Panc1 (cell line): ENCODE measurements at regions not wholly inside any gene's neighbourhood (a gene's known extent, or its start where the extent isn't known, plus 50 kb on each side); places are given as distances from the start of the nearest gene placed in this dataset.
A peak's percentile ranks its signal among the peaks of the same experiment; 100 is the strongest.

Experiments
- ATAC-seq: fragments of 200-7000 bp; cut with Tn5 transposase; 2 replicates; pipeline ENCODE4 v1.9.1; 2020; ENCODE audit warnings: mild to moderate bottlenecking, moderate library complexity
- BruUV-seq: library from RNA; stranded (reverse); fragments of 400-500 nt; replicated peaks from 2 replicates; lab custom pipeline; 2021; lab: Mats Ljungman, UMichigan
- CTCF ChIA-PET: fragments of 300-600 bp; sonication (Branson Sonifier 250); formaldehyde crosslinking; loops from one replicate; lab custom pipeline; 2022; ENCODE audit warnings: antibody characterized with exemption; lab: Charles Lee
- POLR2A ChIA-PET: fragments of 300-600 bp; sonication (Branson Sonifier 250); formaldehyde crosslinking; loops from one replicate; lab custom pipeline; 2022; ENCODE audit warnings: antibody characterized with exemption; lab: Charles Lee
- DNase-seq: peaks from one replicate; pipeline ENCODE4 v3.0.0-alpha.2; 2010; ENCODE audit warnings: low read depth, low spot score
- H3K27ac ChIP-seq: 2 replicates; pipeline ENCODE4 v1.5.1; 2011; ENCODE audit warnings: mild to moderate bottlenecking, low read length, inconsistent platforms
- H3K27me3 ChIP-seq: fragments of 200-500 bp; sonication (Bioruptor generic); 2 replicates; pipeline ENCODE4 v1.6.0; 2014; ENCODE audit warnings: low read length, inconsistent platforms; ENCODE audit not compliant: control insufficient read depth, insufficient read depth
- H3K36me3 ChIP-seq: fragments of 200-500 bp; sonication (Bioruptor generic); 2 replicates; pipeline ENCODE4 v1.5.1; 2014; ENCODE audit warnings: inconsistent platforms, mild to moderate bottlenecking, low read length, moderate library complexity; ENCODE audit not compliant: control insufficient read depth, insufficient read depth
- H3K4me1 ChIP-seq: 2 replicates; pipeline ENCODE4 v1.5.1; 2011; ENCODE audit warnings: inconsistent platforms, mild to moderate bottlenecking, low read length, moderate library complexity; ENCODE audit not compliant: control insufficient read depth, insufficient read depth
- H3K4me3 ChIP-seq, 2 experiments: 2 replicates each; pipeline ENCODE4 v1.5.1; 2011 to 2012; ENCODE audit warnings: low read depth in 2 of 2, low read length in 2 of 2, mild to moderate bottlenecking in 2 of 2, inconsistent platforms in 1 of 2, moderate library complexity in 1 of 2
- H3K9me3 ChIP-seq: fragments of 200-500 bp; sonication (Bioruptor generic); 2 replicates; pipeline ENCODE4 v1.5.1; 2014; ENCODE audit warnings: low read depth, mild to moderate bottlenecking, inconsistent platforms, low read length, moderate library complexity; ENCODE audit not compliant: control insufficient read depth, insufficient read depth
- POLR2AphosphoS5 ChIP-seq: IDR thresholded peaks from 2 replicates; pipeline ENCODE4 v1.6.1; 2012; ENCODE audit warnings: mild to moderate bottlenecking, low read depth, low read length, moderate library complexity
- SIN3A ChIP-seq: IDR thresholded peaks from 2 replicates; pipeline ENCODE4 v1.6.1; 2012; ENCODE audit warnings: low read depth, mild to moderate bottlenecking, low read length, moderate library complexity, borderline replicate concordance; ENCODE audit not compliant: insufficient read depth
- TCF7L2 ChIP-seq: IDR thresholded peaks from 2 replicates; pipeline ENCODE4 v1.6.1; 2011; ENCODE audit warnings: mild to moderate bottlenecking, low read depth, low read length, inconsistent platforms
- in situ Hi-C: cut with HindIII; loops from 2 replicates; pipeline ENCODE4 v1.10.0; 2016; ENCODE audit warnings: low sequenced_read_pairs, low pct_unique_long_range_greater_than_20kb
- intact Hi-C: fragments of 100-400 bp; cut with micrococcal nuclease; formaldehyde crosslinking; loops from one replicate; pipeline ENCODE4 v1.10.0; 2022; ENCODE audit not compliant: unreplicated experiment
- TF ChIP-seq, protein P1 (sequence below): fragments of 450-650 bp; IDR thresholded peaks from 2 replicates; pipeline ENCODE4 v1.5.1; 2017; ENCODE audit warnings: mild to moderate bottlenecking
- TF ChIP-seq, protein P2 (sequence below), 2 experiments: IDR thresholded peaks; 2 replicates each; pipeline ENCODE4 v1.6.1; 2011 to 2012; ENCODE audit warnings: low read depth in 2 of 2, control low read depth in 1 of 2, low read length in 1 of 2, mild to moderate bottlenecking in 1 of 2, moderate library complexity in 1 of 2; ENCODE audit not compliant: insufficient read depth in 1 of 2

DNA sequence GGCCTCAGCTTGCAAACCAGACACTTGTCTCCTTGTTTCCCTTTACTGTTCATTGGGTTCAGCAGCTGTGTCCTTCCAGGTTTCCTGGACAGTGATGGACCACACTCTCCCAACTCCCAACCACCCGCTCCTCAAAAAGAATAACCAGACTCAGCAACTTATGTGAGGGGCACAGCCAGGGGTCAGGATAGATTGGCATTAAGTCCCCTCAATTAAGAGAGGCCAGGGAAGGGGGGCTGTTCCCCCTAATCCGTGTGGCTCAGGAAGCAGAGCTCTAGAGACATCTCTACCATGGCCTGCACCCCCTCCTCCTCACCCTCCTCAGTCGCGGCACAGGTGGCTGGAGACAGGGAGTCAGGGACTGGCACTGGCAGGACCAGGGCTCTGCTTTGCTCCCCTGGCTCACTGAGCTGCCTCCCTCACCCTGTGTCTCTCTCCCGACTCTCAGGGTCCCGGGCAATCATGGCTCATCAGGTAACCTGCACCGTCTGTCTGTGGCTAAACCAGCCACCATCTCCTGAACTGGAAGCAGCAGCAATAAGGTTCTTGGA, 111.7 kb downstream of the ZNF280B start:
- H3K4me1 ChIP-seq = peaks cover 4% of the 10 kb centered on the region; the same call in 1 of the 2 replicates
- no peak for DNase-seq
- intact Hi-C loops = no loop called here
- no peaks in the 10 kb centered on the region for H3K36me3 ChIP-seq
- H3K27me3 ChIP-seq = no peaks in the 10 kb centered on the region
- ChIA-PET CTCF (no interaction called here), POLR2A (no interaction called here)
- no peaks in the 10 kb centered on the region for H3K9me3 ChIP-seq
- no peak overlapping the region for H3K27ac ChIP-seq
- no peak for ATAC-seq
- BruUV-seq = no TSS peak
- TF ChIP-seq, protein P1, sequence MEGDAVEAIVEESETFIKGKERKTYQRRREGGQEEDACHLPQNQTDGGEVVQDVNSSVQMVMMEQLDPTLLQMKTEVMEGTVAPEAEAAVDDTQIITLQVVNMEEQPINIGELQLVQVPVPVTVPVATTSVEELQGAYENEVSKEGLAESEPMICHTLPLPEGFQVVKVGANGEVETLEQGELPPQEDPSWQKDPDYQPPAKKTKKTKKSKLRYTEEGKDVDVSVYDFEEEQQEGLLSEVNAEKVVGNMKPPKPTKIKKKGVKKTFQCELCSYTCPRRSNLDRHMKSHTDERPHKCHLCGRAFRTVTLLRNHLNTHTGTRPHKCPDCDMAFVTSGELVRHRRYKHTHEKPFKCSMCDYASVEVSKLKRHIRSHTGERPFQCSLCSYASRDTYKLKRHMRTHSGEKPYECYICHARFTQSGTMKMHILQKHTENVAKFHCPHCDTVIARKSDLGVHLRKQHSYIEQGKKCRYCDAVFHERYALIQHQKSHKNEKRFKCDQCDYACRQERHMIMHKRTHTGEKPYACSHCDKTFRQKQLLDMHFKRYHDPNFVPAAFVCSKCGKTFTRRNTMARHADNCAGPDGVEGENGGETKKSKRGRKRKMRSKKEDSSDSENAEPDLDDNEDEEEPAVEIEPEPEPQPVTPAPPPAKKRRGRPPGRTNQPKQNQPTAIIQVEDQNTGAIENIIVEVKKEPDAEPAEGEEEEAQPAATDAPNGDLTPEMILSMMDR = no peak
- no peak for TF ChIP-seq POLR2AphosphoS5
- no peak for TF ChIP-seq TCF7L2
- TF ChIP-seq, protein P2, sequence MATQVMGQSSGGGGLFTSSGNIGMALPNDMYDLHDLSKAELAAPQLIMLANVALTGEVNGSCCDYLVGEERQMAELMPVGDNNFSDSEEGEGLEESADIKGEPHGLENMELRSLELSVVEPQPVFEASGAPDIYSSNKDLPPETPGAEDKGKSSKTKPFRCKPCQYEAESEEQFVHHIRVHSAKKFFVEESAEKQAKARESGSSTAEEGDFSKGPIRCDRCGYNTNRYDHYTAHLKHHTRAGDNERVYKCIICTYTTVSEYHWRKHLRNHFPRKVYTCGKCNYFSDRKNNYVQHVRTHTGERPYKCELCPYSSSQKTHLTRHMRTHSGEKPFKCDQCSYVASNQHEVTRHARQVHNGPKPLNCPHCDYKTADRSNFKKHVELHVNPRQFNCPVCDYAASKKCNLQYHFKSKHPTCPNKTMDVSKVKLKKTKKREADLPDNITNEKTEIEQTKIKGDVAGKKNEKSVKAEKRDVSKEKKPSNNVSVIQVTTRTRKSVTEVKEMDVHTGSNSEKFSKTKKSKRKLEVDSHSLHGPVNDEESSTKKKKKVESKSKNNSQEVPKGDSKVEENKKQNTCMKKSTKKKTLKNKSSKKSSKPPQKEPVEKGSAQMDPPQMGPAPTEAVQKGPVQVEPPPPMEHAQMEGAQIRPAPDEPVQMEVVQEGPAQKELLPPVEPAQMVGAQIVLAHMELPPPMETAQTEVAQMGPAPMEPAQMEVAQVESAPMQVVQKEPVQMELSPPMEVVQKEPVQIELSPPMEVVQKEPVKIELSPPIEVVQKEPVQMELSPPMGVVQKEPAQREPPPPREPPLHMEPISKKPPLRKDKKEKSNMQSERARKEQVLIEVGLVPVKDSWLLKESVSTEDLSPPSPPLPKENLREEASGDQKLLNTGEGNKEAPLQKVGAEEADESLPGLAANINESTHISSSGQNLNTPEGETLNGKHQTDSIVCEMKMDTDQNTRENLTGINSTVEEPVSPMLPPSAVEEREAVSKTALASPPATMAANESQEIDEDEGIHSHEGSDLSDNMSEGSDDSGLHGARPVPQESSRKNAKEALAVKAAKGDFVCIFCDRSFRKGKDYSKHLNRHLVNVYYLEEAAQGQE (IDR thresholded peaks at IDR 0.05; ENCODE audit: insufficient read depth in 1 of 2, low read depth in 2 of 2, low read length in 1 of 2) = no peak
- TF ChIP-seq SIN3A = no peak
- H3K4me3 ChIP-seq = no peak overlapping the region
- in situ Hi-C loops = no loop called here

DNA sequence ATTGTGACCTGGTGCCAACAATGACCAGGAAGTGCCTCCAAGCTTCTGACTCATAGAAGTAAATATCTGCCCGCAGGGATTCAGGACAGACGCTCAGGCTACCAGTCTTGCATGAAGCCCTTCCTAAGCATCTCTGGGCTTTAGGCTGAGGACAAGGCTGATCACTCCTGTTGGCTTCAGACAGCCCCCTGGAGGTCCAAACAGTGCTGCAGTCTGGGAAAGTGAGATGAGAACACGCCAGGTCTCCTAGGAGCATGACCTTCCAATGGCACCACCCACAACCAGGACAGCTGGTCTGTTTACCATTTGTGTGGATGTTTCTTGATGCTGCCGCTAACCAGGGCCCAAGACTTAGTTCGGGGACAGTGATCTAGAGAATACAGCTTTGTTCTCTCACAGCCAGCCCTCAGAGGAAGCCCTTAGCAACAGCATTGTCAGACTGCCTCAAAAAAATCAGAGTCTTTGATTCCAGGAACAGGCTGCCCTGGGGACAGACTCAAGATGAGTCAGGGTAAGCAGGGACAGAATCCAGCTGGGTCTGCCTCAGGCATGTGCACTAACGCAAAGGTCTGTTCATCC, 111.2 kb downstream of the ZNF280B start:
- H3K9me3 ChIP-seq = no peaks in the 10 kb centered on the region
- H3K27ac ChIP-seq = no peak overlapping the region
- POLR2A ChIA-PET = no interaction called here
- H3K4me1 ChIP-seq = peaks cover 4% of the 10 kb centered on the region; the same call in 1 of the 2 replicates
- 0 out of 4 replicates have a peak overlapping the region, but pooled peaks of 1 of the 2 experiments have one; percentile 18 for H3K4me3 ChIP-seq
- CTCF ChIA-PET = no interaction called here
- DNase-seq = no peak
- H3K27me3 ChIP-seq = no peaks in the 10 kb centered on the region
- no peaks in the 10 kb centered on the region for H3K36me3 ChIP-seq
- TF ChIP-seq TCF7L2 (no peak), SIN3A (no peak), POLR2AphosphoS5 (no peak)
- TF ChIP-seq, protein P2 (IDR thresholded peaks at IDR 0.05; ENCODE audit: insufficient read depth in 1 of 2, low read depth in 2 of 2, low read length in 1 of 2) = no peak
- TF ChIP-seq, protein P1 = no peak
- in situ Hi-C loops = no loop called here
- peak; percentile 92 for ATAC-seq
- no TSS peak for BruUV-seq
- intact Hi-C loops = no loop called here
